GM08714 (cell line): ENCODE measurements at regions not wholly inside any gene's neighbourhood (a gene's known extent, or its start where the extent isn't known, plus 50 kb on each side); places are given as distances from the start of the nearest gene placed in this dataset.
"Not testable (repeated sequence)": the region's sequence is repeated elsewhere in the genome, so short reads cannot be mapped to it uniquely, and the experiment has no call there.

Experiments used
- H3K4me3 ChIP-seq: fragments of 200-500 bp; sonication (Bioruptor generic); 2 replicates; pipeline ENCODE4 v1.5.1; 2014; ENCODE audit warnings: mild to moderate bottlenecking, low read length, inconsistent platforms
- ZNF274 ChIP-seq: IDR thresholded peaks from 2 replicates; pipeline ENCODE4 v1.6.1; 2012; ENCODE audit warnings: mild to moderate bottlenecking, low read depth, low read length

DNA sequence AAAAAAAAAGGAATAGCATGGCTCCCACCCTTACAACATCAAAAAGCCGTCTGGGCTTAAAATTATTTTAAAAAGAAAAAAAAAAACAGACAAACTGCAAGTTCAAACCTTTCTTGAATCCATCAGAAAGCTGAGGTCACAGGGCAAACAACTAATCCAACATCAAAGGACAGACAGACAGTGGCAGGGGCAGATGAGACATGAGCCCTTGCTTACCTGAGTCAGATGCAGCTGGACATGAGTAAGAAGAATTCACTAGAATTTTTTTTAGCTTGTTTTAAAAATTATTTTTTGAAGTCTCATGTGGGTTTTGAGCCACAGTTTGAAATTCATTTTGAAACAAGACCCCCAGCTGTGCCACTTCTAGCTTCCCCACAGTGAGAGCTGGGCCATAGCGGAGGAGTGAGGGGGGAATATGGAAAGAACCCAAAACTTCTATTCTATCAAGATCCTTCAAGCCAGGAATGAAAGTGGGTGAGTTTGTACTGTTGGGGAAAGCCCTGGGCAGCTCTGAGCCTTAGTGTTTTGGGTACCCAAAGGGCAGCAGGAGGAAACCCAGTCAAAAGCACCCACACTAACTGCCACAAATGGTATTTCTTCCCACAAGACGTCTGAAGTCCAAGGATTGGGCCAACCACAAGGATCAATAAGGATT, 111.4 kb downstream of the ATXN3L start:
- no peak for TF ChIP-seq ZNF274
- H3K4me3 ChIP-seq, result no peak overlapping the region

DNA sequence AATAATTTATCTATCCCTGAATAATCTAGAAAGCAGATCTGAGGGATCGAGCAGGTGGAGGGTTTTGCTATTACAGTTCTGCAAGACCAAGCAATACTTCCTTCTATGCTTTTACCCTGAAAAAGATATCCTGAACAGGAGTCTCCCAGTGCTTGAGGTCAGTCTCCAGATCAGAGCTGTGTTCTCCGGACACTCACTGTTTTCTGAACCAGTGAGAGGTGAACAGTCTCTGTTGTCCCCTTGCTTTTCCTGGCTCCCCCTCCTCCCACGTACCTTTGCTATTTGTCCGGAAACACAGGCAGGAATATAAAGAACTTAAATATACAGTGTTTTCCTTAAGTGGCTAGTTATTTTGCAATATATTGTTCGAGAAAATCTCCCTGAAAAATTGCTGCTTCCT, 116.6 kb downstream of the ATXN3L start:
- no peak for TF ChIP-seq ZNF274
- H3K4me3 ChIP-seq, result no peak overlapping the region

DNA sequence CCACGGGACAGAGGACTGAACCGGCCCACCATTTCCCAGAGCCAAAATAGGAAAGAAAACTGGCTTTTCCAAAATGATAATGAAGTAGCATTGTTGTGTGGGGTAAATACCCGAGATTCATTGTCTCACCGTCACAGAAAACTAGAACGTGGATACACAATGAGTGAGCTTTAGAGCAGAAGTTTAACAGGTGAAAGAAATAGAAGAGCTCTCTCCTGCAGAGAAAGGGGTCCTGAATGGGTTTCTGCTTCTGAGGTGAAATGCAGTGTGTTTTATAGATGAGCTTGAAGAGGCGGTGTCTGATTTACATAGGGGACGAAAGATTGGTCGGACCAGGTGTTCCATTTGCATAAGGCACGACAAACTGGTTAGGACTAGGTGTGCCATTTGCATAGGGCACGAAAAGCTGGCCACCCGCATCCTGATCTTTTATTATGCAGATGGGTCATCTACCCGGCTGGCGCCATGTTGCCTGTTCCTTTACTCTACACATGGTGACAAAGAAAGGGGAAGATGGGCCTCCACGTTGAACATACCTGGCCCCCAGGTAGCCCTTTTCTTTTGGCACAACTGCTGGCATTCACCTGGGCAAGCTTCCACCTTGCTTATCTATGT, 118.1 kb downstream of the ATXN3L start:
- no peak overlapping the region for H3K4me3 ChIP-seq
- no peak for TF ChIP-seq ZNF274

DNA sequence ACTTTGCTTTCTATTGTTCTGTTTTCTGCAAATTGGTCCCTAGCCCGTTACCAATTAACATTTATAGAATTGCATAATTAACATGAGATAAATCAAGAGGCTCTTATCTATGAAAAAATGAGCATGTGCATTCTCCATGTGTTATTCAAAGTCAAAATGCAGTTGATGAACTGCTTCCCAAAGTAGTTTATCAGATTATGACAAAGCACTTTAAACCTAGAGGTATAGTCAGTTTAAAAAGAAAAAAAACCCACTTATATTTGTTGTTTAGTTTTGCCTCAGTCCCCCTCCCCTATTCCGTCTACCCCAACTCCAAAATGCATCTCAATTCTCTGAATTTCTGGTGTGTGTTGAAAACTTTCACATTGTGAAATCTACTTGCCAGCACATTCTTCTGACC, 119.5 kb downstream of the ATXN3L start:
- H3K4me3 ChIP-seq, result no peak overlapping the region
- TF ChIP-seq ZNF274, result no peak

DNA sequence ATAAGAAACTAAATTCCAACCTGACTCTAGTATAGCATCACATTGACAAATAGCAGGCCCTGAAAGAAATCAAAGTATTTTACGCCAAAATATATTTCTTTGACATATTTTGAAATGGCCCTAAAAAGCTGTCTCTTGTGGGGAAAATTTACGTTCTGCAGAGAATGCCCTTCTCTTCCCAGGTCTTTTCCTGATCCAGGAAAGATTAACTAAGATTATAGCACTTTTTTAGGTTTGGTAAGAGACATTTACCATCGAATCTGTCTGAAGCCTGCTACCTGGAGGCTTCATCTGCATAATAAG, 121.1 kb downstream of the ATXN3L start:
- no peak for TF ChIP-seq ZNF274
- no peak overlapping the region for H3K4me3 ChIP-seq

DNA sequence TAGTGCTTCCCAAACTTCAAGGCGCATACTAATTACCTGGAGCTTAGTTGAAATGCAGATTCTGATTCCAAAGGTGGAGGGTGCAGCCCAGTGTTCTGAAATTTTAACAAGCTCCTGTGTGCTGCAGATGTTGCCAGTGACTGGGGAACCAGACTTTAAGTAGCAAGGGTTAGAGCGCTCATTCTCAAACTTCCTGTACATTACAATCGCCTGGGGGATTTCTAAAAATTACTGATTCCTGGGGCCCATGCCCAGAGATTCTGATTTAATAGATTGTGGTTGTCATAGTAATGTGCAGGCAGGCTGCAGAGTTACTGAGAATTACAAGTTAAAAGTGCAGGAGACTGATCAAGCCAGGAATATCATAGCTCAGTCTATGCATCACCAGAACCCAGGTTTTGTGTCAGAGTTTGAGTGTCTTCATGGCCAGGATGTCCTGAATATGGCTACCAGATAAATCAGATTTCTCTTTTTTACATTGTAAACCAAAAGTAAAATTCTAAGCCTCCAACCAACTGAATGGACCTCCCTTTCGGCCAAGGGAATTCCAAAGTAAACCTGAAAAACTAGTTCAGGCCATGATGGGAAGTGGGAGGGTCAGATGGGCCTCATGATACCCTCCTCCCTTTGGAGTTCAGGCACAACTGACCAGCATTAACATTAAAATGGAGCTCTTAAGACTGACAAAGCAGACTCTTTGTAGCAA, 121.6 kb downstream of the ATXN3L start:
- no peak for TF ChIP-seq ZNF274
- H3K4me3 ChIP-seq, result no peak overlapping the region

DNA sequence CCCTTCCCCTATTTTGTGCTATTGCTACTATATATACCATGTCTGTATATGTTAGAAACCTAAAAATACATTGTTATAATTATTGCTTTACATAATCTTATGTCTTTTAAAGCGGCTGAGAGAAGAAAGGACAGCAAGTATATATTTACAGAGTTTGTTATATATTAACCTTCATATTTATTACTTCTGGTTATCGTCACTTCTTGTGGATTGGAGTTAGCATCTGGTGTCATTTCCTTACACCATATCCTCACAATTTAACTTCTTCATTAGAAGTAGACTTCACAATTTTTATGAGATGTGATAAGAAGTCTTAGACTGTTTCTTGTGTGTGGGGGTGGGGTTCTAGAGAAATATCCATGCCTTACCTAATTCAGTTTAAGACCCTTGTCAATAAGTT, 123.1 kb downstream of the ATXN3L start:
- no peak for TF ChIP-seq ZNF274

DNA sequence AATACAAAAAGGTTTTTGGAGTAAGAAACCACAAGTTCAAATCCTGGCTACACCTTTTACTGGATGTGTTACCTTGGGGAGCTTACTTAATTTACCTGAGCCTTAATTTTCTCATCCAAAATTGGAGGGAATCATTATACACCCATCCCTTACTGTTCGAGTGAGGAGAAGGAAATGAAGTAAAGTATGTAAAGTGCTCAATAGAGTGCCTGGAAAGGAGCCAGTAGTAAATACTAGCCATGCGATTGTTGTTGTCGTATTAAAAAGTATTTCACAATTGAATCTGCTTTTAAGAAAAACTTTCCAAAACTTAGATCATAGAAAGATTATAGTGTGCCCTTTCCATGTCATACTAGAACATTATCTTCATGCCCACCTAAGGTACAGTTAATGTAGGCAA, 124.5 kb downstream of the ATXN3L start:
- TF ChIP-seq ZNF274, result no peak
- no peak overlapping the region for H3K4me3 ChIP-seq

More for the DNA sequence above, 123.1 kb downstream of the ATXN3L start:
- H3K4me3 ChIP-seq, result no peak overlapping the region

DNA sequence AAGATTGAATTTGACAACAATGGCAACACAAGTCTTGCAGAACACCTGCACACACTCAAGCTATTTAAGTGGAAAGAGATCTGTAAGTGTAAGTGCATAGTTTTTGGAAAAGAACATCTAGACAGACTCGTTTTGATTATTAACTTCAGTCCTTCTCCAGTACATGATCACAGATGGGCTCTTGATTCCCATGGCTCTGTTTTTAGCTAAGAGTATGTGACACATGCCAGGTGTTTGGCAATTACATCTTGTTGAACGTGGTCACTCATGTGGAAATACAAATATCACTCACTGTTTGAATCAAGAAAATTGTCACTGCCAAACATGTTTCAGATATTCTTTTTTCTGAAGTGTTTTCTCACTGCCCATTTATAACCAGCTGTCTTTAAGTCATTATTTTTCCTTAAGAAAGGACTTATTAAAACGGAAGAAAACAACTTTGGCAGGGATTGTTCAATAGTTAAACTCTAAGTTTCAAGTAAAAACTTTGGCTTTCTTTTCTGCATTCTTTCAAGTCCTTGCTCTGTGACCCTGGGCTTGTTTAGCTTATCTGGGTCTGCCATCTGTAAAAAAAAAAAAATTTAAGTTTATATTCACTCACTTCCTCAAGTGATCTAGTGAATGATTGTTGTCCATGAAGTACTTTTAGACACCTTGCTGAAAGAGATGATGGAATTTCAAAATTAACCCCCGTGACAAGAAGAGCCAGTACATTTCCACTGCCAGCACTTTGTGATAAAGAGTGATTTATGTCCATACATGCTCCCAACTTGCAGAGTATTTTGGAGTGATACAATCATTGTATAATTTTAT, 125.4 kb downstream of the ATXN3L start:
- no peak for TF ChIP-seq ZNF274
- no peak overlapping the region for H3K4me3 ChIP-seq

DNA sequence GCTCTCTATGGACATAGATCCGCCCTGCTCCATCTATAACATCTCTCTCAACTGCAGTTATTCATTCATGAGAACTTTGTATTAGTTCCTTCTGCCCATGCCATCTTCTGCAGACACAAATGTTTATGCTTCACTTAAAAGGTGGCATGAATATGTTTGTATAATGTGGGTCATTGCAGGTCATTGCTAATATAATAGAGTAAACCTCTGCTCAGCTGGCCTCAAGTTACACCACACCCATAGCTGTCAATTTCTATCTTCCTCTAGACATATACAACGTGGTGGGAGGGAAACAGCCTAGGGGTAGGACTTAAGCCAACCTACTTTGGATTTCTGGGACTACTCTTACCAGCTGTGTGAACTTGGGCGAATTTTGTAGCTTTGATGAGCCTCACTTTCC, 129.8 kb downstream of the ATXN3L start:
- no peak for TF ChIP-seq ZNF274
- no peak overlapping the region for H3K4me3 ChIP-seq

DNA sequence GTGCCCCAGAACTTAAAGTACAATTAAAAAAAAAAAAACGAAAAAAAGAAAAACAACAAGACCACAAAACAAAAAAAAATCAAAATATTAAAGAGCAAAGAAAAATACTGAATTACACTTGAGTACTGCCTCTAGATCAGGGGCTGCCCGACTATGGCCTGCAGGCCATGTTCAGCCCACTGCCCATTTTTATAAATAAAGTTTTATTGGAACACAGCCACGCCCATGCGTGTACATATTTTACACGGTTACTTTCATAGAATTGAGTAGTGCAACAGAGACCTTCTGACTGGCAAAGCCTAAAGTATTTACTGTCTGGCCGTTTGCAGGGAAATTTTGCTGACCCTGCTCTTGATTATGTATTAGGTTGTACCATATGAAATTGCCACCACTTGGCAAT, 130.5 kb downstream of the ATXN3L start:
- no peak overlapping the region for H3K4me3 ChIP-seq
- TF ChIP-seq ZNF274, result no peak

DNA sequence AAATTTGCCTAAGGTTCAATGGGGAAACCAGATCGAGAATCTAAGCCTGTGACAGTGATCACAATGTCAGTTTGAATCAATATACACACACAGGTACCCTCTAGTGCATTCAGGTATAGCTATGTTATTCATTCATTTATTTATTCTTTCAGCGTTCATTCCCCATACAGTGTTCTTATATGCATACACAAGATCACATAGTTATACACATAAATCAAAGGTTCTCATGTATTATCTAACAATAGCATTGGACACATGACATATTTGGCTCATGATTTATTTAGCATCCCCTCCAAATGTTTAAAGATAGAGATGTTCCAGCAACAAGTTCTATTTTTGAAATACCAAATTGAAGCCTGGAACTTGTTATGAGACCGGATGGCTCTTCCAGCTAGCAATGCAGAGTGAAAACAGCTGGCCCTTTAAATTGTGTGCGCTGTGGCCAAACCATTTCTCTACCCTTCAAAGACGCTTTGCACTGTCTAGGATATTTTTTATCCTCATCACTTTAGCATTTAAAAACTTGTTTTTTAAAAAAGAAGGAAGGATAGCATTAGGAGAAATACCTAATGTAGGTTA, 131.0 kb downstream of the ATXN3L start:
- H3K4me3 ChIP-seq, result no peak overlapping the region
- TF ChIP-seq ZNF274, result no peak

DNA sequence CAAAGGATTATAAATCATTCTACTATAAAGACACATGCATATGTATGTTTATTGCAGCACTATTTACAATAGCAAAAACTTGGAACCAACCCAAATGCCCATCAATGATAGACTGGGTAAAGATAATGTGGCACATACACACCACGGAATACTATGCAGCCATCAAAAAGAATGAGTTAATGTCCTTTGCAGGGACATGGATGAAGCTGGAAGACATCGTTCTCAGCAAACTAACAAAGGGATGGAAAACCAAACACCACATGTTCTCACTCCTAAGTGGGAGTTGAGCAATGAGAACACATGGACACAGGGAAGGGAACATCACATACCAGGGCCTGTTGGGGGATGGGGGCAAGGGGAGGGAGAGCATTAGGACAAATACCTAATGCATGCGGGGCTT, 133.2 kb downstream of the ATXN3L start:
- not testable (repeated sequence) for H3K4me3 ChIP-seq

DNA sequence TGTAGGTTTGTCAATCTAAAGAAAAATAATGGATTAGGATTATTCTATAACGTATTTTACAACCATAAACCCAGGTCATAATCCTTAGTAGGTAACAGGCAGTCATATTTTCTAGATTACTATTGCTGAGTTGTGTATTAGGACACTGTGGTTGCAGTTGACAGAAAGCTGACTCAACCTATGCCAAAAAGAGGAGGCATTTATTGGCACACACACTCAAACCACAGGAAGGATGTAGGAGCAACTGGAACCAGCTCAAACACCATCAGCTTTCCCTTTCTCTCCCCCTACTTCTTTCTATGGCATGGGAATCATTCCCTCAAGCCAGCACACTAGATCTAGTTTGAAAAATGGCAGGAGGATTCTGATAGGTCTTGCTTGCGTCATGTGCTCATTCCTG, 136.4 kb upstream of the FAM9C start:
- H3K4me3 ChIP-seq, result no peak overlapping the region
- no peak for TF ChIP-seq ZNF274
